Neuronal stem cell (in vitro differentiated cells): ENCODE measurements at regions not wholly inside any gene's neighbourhood (a gene's known extent, or its start where the extent isn't known, plus 50 kb on each side); places are given as distances from the start of the nearest gene placed in this dataset.

Experiments used
- DNase-seq: peaks from one replicate; pipeline ENCODE4 v3.0.0-alpha.2; 2013; ENCODE audit warnings: low spot score
- H2AFZ ChIP-seq: one replicate; pipeline ENCODE4 v1.6.1; 2013; ENCODE audit warnings: mild to moderate bottlenecking, low read length, inconsistent platforms
- H2AK5ac ChIP-seq: 2 replicates; pipeline ENCODE4 v1.6.1; 2013; ENCODE audit warnings: low read depth, mild to moderate bottlenecking, inconsistent platforms, low read length, moderate library complexity, mixed read lengths
- H2BK120ac ChIP-seq: 2 replicates; pipeline ENCODE4 v1.6.1; 2013; ENCODE audit warnings: low read depth, mild to moderate bottlenecking, inconsistent platforms, low read length, moderate library complexity, mixed read lengths
- H2BK12ac ChIP-seq: one replicate; pipeline ENCODE4 v1.6.1; 2013; ENCODE audit warnings: low read length, inconsistent platforms
- H2BK15ac ChIP-seq: 2 replicates; pipeline ENCODE4 v1.6.1; 2013; ENCODE audit warnings: mild to moderate bottlenecking, low read length, inconsistent platforms, mixed read lengths
- H2BK5ac ChIP-seq: one replicate; pipeline ENCODE4 v1.6.1; 2013; ENCODE audit warnings: inconsistent platforms, mild to moderate bottlenecking, low read length, moderate library complexity
- H3K14ac ChIP-seq: one replicate; pipeline ENCODE4 v1.6.1; 2013; ENCODE audit warnings: low read length, inconsistent platforms
- H3K18ac ChIP-seq: 2 replicates; pipeline ENCODE4 v1.6.1; 2013; ENCODE audit warnings: low read length, inconsistent platforms
- H3K23ac ChIP-seq: 2 replicates; pipeline ENCODE4 v1.6.1; 2013; ENCODE audit warnings: low read depth, mild to moderate bottlenecking, mixed read lengths, low read length, inconsistent platforms; ENCODE audit not compliant: poor library complexity
- H3K27ac ChIP-seq: replicated peaks from 3 replicates; pipeline ENCODE4 v1.5.1; 2013; ENCODE audit warnings: low read length, inconsistent platforms
- H3K27me3 ChIP-seq, 3 experiments: 2 replicates each; pipeline ENCODE4 v1.6.1; 2013; ENCODE audit warnings: low read length in 3 of 3, mild to moderate bottlenecking in 2 of 3, inconsistent platforms in 1 of 3, low read depth in 1 of 3, mixed read lengths in 1 of 3, moderate library complexity in 1 of 3; ENCODE audit not compliant: control insufficient read depth in 3 of 3, insufficient read depth in 3 of 3
- H3K36me3 ChIP-seq, 2 donors: replicated peaks in 1 of 2; 2 replicates each; pipeline ENCODE4 v1.6.1; 2013; ENCODE audit warnings: low read length in 2 of 2; ENCODE audit not compliant: control insufficient read depth in 2 of 2, insufficient read depth in 2 of 2
- H3K4ac ChIP-seq: 2 replicates; pipeline ENCODE4 v1.6.1; 2013; ENCODE audit warnings: inconsistent platforms, mild to moderate bottlenecking, low read length, moderate library complexity
- H3K4me1 ChIP-seq, 2 donors: 1 replicate in 1 of 2; 2 replicates in 1 of 2; pipeline ENCODE4 v1.6.1; 2013; ENCODE audit warnings: low read length in 2 of 2, low read depth in 1 of 2; ENCODE audit not compliant: control insufficient read depth in 2 of 2, insufficient read depth in 1 of 2
- H3K4me2 ChIP-seq: one replicate; pipeline ENCODE4 v1.6.1; 2013; ENCODE audit warnings: mild to moderate bottlenecking, low read length, inconsistent platforms; ENCODE audit not compliant: insufficient read depth, poor library complexity, severe bottlenecking
- H3K4me3 ChIP-seq, 2 donors: 2 replicates each; pipeline ENCODE4 v1.5.1; 2013; ENCODE audit warnings: low read length in 2 of 2, mild to moderate bottlenecking in 2 of 2, inconsistent platforms in 1 of 2, moderate library complexity in 1 of 2
- H3K79me1 ChIP-seq: one replicate; pipeline ENCODE4 v1.6.1; 2013; ENCODE audit warnings: low read depth, mild to moderate bottlenecking, inconsistent platforms, low read length, moderate library complexity
- H3K9ac ChIP-seq: one replicate; pipeline ENCODE4 v1.6.1; 2013; ENCODE audit warnings: mild to moderate bottlenecking, low read depth, low read length, inconsistent platforms; ENCODE audit not compliant: poor library complexity
- H3K9me3 ChIP-seq, 2 donors: replicated peaks in 1 of 2; 2 replicates each; pipeline versions ENCODE3 to v1.6.1; 2013; ENCODE audit warnings: low read length in 2 of 2, mild to moderate bottlenecking in 2 of 2, inconsistent platforms in 1 of 2, low read depth in 1 of 2, mixed read lengths in 1 of 2, moderate library complexity in 1 of 2; ENCODE audit not compliant: control insufficient read depth in 2 of 2, insufficient read depth in 1 of 2
- H4K8ac ChIP-seq: one replicate; pipeline ENCODE4 v1.6.1; 2013; ENCODE audit warnings: low read depth, mild to moderate bottlenecking, inconsistent platforms, low read length, moderate library complexity
- H4K91ac ChIP-seq: one replicate; pipeline ENCODE4 v1.6.1; 2013; ENCODE audit warnings: low read length, low read depth, mild to moderate bottlenecking, inconsistent platforms; ENCODE audit not compliant: poor library complexity
- WGBS, 2 donors: extraction: QIAGEN DNeasy Blood & Tissue Kit; methylation state at CpG; one replicate each; pipeline ENCODE4 v1.1.7; 2013; ENCODE audit warnings: missing lambda C conversion rate in 2 of 2, mixed read lengths in 1 of 2; ENCODE audit not compliant: insufficient read length in 2 of 2, insufficient replicate concordance in 1 of 2; ENCODE audit errors: extremely low coverage in 2 of 2; 5-methylcytosine and 5-hydroxymethylcytosine counted together

- WGBS, 2 donors: no CpG with 5 or more reads among the region's 5 CpGs
Observed at GRCh38 chr7:110104243-110104642, 986.7 kb upstream of the LRRN3 start.

GRCh38 chr7:110105307-110105706 is 985.6 kb upstream of the LRRN3 start:
- peak; percentile 2 for DNase-seq
- WGBS, 2 donors: no CpG with 5 or more reads among the region's 7 CpGs
- no peak overlapping the region for H3K23ac ChIP-seq

More at GRCh38 chr7:110104243-110104642, 986.7 kb upstream of the LRRN3 start:
- no peak overlapping the region for H2AFZ ChIP-seq
- no peak overlapping the region for H3K27ac ChIP-seq
- no peaks in the 10 kb centered on the region for H3K36me3 ChIP-seq
- no peak overlapping the region for H2AK5ac ChIP-seq
- no peak overlapping the region for H3K23ac ChIP-seq
- H2BK15ac ChIP-seq: no peak overlapping the region
- no peaks in the 10 kb centered on the region for H3K9me3 ChIP-seq
- no peak overlapping the region for H4K91ac ChIP-seq
- H2BK5ac ChIP-seq: no peak overlapping the region
- no peak overlapping the region for H3K4me2 ChIP-seq
- no peak overlapping the region for H3K9ac ChIP-seq
- H3K4me1 ChIP-seq: peaks cover 0 to 2% of the 10 kb centered on the region in 2 donors
- no peak overlapping the region for H3K14ac ChIP-seq
- H2BK120ac ChIP-seq: no peak overlapping the region
- no peak overlapping the region for H2BK12ac ChIP-seq
- H4K8ac ChIP-seq: no peak overlapping the region
- no peaks in the 10 kb centered on the region for H3K27me3 ChIP-seq
- H3K4ac ChIP-seq: no peak overlapping the region
- no peak overlapping the region for H3K18ac ChIP-seq
- DNase-seq: no peak
- H3K79me1 ChIP-seq: no peaks in the 10 kb centered on the region
- no peak overlapping the region for H3K4me3 ChIP-seq

DNA sequence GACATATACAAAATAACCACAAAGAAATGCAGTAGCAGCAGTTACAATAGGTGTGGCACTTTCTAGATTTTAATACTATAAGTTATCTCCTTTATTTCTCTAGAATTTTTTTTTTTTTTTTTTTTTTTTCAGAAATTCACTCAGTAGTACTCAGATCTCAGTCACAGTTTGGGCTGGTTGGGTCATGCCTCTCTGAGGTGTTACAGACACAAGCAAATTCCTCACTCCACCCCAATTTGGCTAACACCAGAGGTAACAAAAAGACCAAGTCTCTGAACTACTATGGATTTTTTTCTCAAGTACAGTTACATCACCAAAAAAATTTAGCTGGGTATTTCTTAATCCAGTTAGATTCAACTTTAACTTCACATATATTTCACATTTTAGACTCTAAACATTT is 985.1 kb upstream of the LRRN3 start:
- DNase-seq: no peak
- H3K4me1 ChIP-seq: peaks cover 0 to 2% of the 10 kb centered on the region in 2 donors
- H2BK12ac ChIP-seq: no peak overlapping the region
- H3K27ac ChIP-seq: no peak overlapping the region
- no peak overlapping the region for H3K18ac ChIP-seq
- no peak overlapping the region for H2AFZ ChIP-seq
- H3K9me3 ChIP-seq: no peaks in the 10 kb centered on the region
- H3K27me3 ChIP-seq: no peaks in the 10 kb centered on the region
- no peak overlapping the region for H3K23ac ChIP-seq
- H2BK5ac ChIP-seq: no peak overlapping the region
- H2AK5ac ChIP-seq: no peak overlapping the region
- no peak overlapping the region for H4K91ac ChIP-seq
- H3K4me3 ChIP-seq: no peak overlapping the region
- no peak overlapping the region for H2BK15ac ChIP-seq
- no peak overlapping the region for H3K4me2 ChIP-seq
- no peaks in the 10 kb centered on the region for H3K36me3 ChIP-seq
- no peaks in the 10 kb centered on the region for H3K79me1 ChIP-seq
- no peak overlapping the region for H3K9ac ChIP-seq
- no peak overlapping the region for H2BK120ac ChIP-seq
- no peak overlapping the region for H3K4ac ChIP-seq
- no peak overlapping the region for H3K14ac ChIP-seq
- H4K8ac ChIP-seq: no peak overlapping the region

More at GRCh38 chr7:110105307-110105706, 985.6 kb upstream of the LRRN3 start:
- Histone ChIP-seq H3K18ac (no peak overlapping the region), H2BK12ac (no peak overlapping the region), H3K27ac (no peak overlapping the region), H2BK5ac (no peak overlapping the region), H3K27me3 (no peaks in the 10 kb centered on the region), H3K14ac (no peak overlapping the region), H4K8ac (no peak overlapping the region), H3K4me1 (peaks cover 0 to 2% of the 10 kb centered on the region in 2 donors), H2AFZ (no peak overlapping the region), H4K91ac (no peak overlapping the region), H3K4me3 (no peak overlapping the region), H3K9ac (no peak overlapping the region), H3K79me1 (no peaks in the 10 kb centered on the region), H3K4me2 (no peak overlapping the region), H2BK15ac (no peak overlapping the region), H2AK5ac (no peak overlapping the region), H3K9me3 (no peaks in the 10 kb centered on the region), H3K4ac (no peak overlapping the region), H2BK120ac (no peak overlapping the region), H3K36me3 (no peaks in the 10 kb centered on the region)

- Histone ChIP-seq H2BK5ac (no peak overlapping the region), H3K9me3 (peaks cover 0 to 4% of the 10 kb centered on the region in 2 donors), H3K23ac (no peak overlapping the region), H3K4me2 (no peak overlapping the region), H2BK15ac (no peak overlapping the region), H4K8ac (peak overlapping the region; percentile 43), H2AK5ac (no peak overlapping the region), H3K18ac (no peak overlapping the region), H3K79me1 (no peaks in the 10 kb centered on the region), H3K4me3 (no peak overlapping the region), H3K4me1 (no peaks in the 10 kb centered on the region), H3K14ac (no peak overlapping the region), H2BK12ac (no peak overlapping the region), H4K91ac (no peak overlapping the region), H3K27me3 (no peaks in the 10 kb centered on the region), H2AFZ (no peak overlapping the region), H3K36me3 (no peaks in the 10 kb centered on the region), H3K4ac (no peak overlapping the region), H3K27ac (no peak overlapping the region), H2BK120ac (no peak overlapping the region), H3K9ac (no peak overlapping the region)
- DNase-seq: no peak
- no CpG with 5 or more reads among the region's 7 CpGs for WGBS, 2 donors
Observed at GRCh38 chr7:110119883-110120581, 970.9 kb upstream of the LRRN3 start.
